ENCODE measurements at regions not wholly inside any gene's neighbourhood (a gene's known extent, or its start where the extent isn't known, plus 50 kb on each side); places are given as distances from the start of the nearest gene placed in this dataset.

- DNase-seq (ENCODE audit: low spot score): no peak
Observed at GRCh38 chr10:120705309-120705708, 145.9 kb upstream of the WDR11 start.

- no peak for DNase-seq (ENCODE audit: low spot score)
Observed at GRCh38 chr10:120710076-120710475, 141.1 kb upstream of the WDR11 start.

DNA sequence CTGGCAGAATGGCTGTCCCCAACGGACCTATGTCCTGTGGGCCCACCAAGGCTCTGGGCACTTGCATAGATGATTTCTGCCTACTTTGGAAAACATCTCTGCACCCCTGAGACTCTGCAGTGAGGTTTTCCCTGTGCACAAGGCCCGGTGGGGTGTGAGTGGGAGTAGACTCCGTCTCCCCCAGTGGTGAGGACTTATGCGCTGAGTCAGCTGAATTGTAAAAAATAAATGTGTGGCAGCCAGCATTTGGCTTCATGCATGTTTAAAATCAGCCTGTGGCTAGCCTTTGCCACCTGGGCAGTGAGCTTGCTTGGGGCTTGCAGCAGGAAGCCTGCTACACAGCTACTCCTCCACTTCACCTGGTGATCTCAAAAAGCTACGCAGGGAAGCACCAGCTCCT, 139.3 kb upstream of the WDR11 start:
- DNase-seq (ENCODE audit: low spot score): no peak

DNA sequence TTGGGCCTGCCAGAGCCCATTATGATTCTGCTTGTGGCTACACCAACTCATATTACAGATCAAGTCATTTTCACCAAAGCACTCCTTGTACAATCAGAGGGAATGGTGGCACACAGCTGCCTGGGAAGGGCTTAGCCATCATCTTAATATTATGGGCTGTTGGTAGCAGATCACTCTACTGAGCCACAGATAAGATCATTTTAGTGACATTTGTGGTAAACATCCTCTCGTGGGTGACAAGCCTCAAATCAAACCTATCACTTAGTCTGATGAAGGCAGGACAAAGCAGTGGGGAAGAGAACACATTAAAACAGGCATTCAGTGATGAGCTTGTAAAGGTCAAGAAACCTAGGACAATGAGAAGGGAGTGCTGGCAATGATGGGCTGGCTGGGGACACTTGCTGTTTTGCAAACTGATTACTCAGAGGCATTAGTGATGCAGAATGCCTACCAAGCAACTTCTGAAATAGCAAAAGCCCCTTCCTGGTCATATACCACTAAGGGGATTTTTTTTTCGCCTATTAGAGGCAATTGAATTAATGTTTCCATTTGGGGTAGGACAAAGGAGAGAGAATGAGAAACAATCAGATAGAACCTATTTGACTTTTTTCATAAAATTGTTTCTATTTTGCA, 137.5 kb upstream of the WDR11 start:
- no peak for DNase-seq (ENCODE audit: low spot score)

GRCh38 chr10:120715171-120715570, 136.0 kb upstream of the WDR11 start:
- DNase-seq (ENCODE audit: low spot score): no peak

DNA sequence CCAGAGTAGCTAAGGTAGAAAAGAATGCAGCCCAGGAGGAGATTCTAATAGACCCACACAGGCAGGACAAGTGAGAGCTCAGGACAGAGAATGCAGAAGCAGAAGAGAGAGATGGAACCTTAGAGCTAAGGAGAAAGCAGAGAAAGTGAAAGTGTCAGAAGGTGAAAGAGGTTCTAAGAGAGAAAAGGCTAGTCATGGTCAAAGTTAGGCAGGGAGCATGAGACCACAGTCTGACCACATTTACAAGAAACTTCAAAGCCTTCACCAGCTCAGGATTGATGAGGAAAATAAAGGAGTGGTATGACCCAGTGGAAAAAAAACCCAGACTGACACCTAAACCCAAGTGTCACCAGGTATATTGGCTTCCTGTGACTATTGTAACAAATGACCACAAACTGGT, 131.8 kb upstream of the WDR11 start:
- no peak for DNase-seq (ENCODE audit: low spot score)

DNA sequence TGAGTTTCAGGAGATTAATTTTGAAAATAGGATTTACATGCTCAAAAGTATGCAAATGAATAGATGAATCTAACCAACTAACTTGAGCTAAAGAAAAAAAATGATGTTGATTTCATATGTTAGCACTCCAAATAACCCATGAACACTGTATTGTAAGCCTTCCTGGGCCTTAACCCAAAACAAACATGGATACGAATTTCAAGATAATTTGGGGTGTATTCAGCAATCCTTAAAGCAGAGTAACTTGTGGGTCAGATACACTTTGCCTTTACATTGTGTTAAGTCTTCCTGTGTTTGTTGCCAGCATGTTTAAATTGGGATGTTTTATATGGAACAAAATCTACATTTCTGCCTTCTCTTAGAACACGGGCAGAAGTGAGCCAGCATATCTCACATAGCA, 124.2 kb upstream of the WDR11 start:
- DNase-seq (ENCODE audit: low spot score): no peak

DNA sequence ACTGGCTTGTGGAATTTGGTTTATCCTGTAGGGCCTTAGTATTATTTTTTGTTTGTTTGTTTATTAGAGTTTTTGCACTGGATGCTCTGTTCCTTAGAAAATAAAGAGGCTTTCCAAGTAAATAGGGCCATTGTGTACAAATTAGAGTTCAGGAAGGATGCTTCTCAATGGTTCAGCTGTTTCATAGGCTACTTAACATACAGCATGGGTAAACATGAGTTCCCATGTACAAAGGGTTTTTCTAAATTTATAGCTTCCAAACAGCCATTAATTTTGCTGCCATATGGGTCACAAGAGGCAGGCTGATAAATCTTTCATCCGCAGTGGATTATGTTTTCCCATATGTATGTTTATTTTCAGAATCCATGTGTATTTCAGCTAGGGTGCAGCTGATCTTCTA, 121.6 kb upstream of the WDR11 start:
- no peak for DNase-seq (ENCODE audit: low spot score)

- no peak for DNase-seq (ENCODE audit: low spot score)
Observed at GRCh38 chr10:120732067-120732466, 119.1 kb upstream of the WDR11 start.

GRCh38 chr10:120732643-120733313, 118.4 kb upstream of the WDR11 start:
- no peak for DNase-seq (ENCODE audit: low spot score)

DNA sequence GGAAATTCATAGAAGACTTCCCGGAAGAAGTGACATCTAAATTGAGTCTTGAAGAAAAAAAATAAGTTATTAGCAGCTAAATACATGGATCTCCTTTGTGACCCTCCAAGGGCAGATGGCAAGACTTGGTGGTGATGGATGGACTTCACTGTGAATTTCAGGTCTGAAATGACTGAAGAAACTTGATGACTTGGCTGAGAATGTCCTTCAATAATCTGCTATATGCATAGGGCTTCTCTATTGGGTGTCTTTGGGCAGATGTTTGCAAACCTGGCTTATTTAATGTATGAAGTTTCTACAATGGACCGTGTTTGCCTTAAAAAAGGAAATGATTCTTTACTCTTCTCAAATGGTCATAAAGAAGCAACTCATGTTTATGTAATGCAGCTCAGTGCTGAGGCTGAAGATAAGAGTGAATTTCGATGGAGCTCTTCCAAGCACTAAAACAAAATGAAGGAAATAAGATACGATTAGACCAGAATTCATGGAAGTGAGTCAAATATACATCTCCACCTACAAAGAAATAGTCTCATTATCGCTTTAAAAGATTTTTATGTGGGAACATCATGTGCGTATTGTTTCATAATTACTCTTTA, 116.6 kb upstream of the WDR11 start:
- DNase-seq (ENCODE audit: low spot score): no peak

DNA sequence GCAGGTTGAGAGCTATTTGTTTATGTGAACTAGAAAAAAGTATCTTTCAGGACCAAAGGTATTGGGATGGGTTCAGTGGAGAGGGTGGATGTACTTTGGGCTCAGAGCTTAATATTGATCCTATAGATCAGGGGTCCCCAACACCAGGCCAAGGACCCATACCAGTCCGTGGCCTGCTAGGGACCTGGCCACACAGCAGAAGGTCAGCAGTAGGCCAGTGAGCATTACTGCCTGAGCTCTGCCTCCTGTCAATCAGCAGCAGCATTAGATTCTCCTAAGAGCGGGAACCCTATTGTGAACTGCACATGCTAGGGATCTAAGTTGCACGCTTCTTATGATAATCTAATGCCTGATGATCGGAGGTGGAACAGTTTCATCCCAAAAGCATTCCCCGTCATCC, 115.8 kb upstream of the WDR11 start:
- no peak for DNase-seq (ENCODE audit: low spot score)

DNA sequence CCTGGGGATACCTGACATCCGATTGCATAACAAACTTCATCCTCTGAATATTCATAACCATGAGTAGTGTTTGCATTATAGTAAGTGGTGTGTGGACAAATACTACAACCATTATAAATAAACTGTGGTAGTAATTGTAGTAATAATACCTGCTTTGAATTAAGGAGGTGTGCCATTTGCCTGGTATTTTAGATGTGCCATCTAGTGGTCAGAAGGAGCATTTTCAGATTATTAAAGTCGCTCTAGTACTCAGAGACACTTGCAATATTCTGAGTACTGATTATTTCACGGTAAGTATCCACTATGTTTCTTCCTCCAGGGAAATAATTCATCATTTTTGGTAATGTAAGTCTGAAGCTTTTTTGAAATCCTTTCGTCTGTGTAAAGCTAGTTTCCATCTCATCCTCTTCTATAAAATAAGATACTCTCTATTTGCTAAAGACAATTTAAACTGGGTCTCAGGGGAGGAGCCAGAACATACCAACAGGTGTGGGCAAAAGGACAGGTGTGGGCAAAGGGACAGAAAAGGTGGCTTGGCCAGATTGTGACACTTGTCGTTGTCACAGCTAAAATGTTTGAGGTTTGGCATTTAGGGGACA, 115.3 kb upstream of the WDR11 start:
- peak; percentile 10 for DNase-seq (ENCODE audit: low spot score)

DNA sequence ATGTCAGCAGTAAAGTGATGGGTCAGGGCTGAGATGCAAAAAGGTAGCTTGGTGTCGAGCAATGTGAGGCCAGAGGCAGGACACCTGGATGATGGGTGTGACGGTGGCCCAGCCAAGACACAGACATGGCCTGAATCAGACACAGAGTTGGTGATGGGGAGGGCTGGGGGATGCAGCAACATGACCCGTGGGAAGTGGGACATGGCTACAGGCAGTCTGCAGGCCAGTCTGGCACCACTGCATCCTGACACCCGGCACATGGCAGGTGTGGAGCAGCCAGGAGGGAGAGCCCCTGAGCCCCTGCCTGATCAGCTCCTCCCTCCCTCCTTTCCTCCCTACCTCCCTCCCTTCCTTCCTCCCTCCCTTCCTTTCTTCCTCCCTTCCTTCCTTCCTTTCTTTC, 114.8 kb upstream of the WDR11 start:
- no peak for DNase-seq (ENCODE audit: low spot score)

DNA sequence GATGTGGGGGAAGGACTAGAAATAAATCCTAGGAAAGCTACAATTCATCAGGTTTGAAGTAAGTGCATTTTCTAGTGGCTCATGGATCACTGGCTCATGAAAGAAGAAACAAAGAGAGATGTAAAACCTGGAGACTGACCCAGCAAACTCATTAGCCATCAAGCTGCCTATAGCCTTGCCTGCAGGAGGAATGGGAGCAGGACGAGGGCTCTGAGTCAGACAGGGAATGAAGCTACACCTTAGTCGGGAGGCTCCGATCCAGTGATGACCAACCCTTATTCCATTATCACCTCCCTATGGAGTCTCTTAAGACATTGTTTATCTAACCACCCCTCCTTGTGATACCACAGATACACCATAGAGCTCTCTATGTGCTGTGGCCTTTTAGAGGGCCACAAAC, 112.5 kb upstream of the WDR11 start:
- DNase-seq (ENCODE audit: low spot score): no peak

GRCh38 chr10:120741396-120741795, 109.8 kb upstream of the WDR11 start:
- no peak for DNase-seq (ENCODE audit: low spot score)

- DNase-seq (ENCODE audit: low spot score): no peak
Observed at GRCh38 chr10:120742373-120742772, 108.8 kb upstream of the WDR11 start.

DNA sequence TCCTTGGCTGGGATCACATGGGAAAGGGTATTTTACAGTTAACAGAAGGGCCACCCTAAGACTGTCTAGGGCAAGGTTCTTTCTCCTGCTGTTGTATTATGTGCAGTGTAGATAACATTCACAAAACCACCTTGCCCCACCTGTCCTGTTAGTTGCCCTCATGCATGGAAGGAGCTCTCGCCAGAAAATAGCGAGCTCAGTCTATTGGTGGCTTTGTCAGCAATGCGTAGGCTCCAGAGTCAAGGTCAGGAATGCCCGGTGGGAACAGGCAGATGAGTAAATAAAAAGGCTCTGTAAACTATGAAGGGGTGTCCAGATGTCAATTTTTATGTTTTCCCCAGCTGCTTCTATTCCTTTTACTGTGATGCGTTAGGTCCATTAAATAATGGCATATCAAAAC, 107.1 kb upstream of the WDR11 start:
- DNase-seq (ENCODE audit: low spot score): no peak

DNA sequence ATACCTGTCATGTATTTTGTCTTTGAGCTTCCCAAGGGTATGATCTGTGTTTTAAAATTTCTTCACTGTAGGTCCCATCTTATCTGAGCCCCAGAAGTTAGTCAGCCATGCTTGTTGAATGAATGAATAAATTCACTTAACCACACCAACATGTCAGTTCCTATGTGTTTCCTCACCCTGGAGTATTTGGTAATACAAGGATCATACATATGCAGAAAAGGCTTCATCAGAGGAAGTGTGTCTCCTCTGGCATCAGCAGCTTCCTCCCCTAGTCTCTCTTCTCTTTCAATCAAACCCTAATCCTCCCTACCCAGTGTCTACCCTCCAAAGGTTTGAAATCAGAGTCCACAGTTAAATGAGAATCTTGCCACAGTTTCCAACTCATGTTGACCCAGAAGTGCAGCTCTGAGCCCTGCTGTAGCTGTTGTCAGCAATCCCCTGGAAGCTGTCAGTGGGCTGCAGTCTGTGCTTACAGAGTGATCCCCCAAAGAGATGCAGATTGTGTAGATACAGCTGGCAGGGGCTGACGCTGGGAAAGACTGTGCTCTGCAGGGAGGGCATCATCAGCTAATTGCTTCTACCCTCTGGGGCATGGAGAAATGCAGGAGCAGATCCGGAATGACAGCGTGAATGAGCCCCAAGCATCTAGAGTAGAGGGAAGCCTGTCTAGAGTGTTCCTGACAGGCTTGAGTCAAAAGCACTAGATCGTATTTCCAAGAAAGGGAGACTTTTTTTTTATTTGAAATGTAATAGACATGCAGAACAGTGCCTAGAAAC, 105.0 kb upstream of the WDR11 start:
- no peak for DNase-seq (ENCODE audit: low spot score)

- no peak for DNase-seq (ENCODE audit: low spot score)
Observed at GRCh38 chr10:120748519-120748918, 102.6 kb upstream of the WDR11 start.

- DNase-seq (ENCODE audit: low spot score): no peak
Observed at GRCh38 chr10:120749072-120749471, 102.1 kb upstream of the WDR11 start.

GRCh38 chr10:120749856-120750566, 101.2 kb upstream of the WDR11 start:
- no peak for DNase-seq (ENCODE audit: low spot score)
